Transverse colon (tissue), 3 donors: ENCODE measurements at regions not wholly inside any gene's neighbourhood (a gene's known extent, or its start where the extent isn't known, plus 50 kb on each side); places are given as distances from the start of the nearest gene placed in this dataset.

ENCODE experiments used
- CTCF ChIP-seq, 5 experiments: fragments of 200-600 bp in 3 of 5; fragments of 450-650 bp in 2 of 5; sonication (generic) in 3 of 5; IDR thresholded peaks; 1 replicate in 2 of 5; 2 replicates in 3 of 5; pipeline ENCODE4 v1.5.1; 2016 to 2017; ENCODE audit warnings: antibody characterized with exemption in 5 of 5, inconsistent platforms in 3 of 5, mild to moderate bottlenecking in 2 of 5, moderate library complexity in 1 of 5
- POLR2A ChIP-seq: fragments of 450-650 bp; IDR thresholded peaks from one replicate; pipeline ENCODE4 v1.6.1; 2016; ENCODE audit warnings: antibody characterized with exemption, mild to moderate bottlenecking, moderate library complexity

- TF ChIP-seq CTCF (IDR thresholded peaks at IDR 0.05) (no peak), POLR2A (no peak)
Measured at GRCh38 chr4:144905286-144905685, 192.7 kb downstream of the ANAPC10 start.
